NCI-H748 treated with DMSO at 0.1 percent for 48 hours (cell line): ENCODE measurements at regions not wholly inside any gene's neighbourhood (a gene's known extent, or its start where the extent isn't known, plus 50 kb on each side); places are given as distances from the start of the nearest gene placed in this dataset.
A peak's percentile ranks its signal among the peaks of the same experiment; 100 is the strongest.
"Not testable (repeated sequence)": the region's sequence is repeated elsewhere in the genome, so short reads cannot be mapped to it uniquely, and the experiment has no call there.

Experiments used
- DNase-seq: peaks from one replicate; lab custom pipeline; 2025; lab: John Stamatoyannopoulos, UW

GRCh38 chr15:62862717-62863116 lies 179.8 kb upstream of the TPM1 start:
- DNase-seq, result no peak

- DNase-seq, result no peak
Measured at GRCh38 chr15:62866366-62866765, 176.2 kb upstream of the TPM1 start.

GRCh38 chr15:62867844-62868243 lies 174.7 kb upstream of the TPM1 start:
- no peak for DNase-seq

GRCh38 chr15:62868507-62868906 lies 174.0 kb upstream of the TPM1 start:
- DNase-seq, result no peak

GRCh38 chr15:62869116-62869515 lies 173.4 kb upstream of the TPM1 start:
- DNase-seq, result no peak

GRCh38 chr15:62870216-62870615 lies 172.3 kb upstream of the TPM1 start:
- DNase-seq, result no peak

GRCh38 chr15:62870701-62871100 lies 171.8 kb upstream of the TPM1 start:
- DNase-seq, result not testable (repeated sequence)

GRCh38 chr15:62873203-62873602 lies 169.3 kb upstream of the TPM1 start:
- DNase-seq, result no peak

- no peak for DNase-seq
Measured at GRCh38 chr15:62874064-62874463, 168.5 kb upstream of the TPM1 start.

GRCh38 chr15:62874959-62875625 lies 167.5 kb upstream of the TPM1 start:
- no peak for DNase-seq

- DNase-seq, result no peak
Measured at GRCh38 chr15:62875626-62876021, 166.9 kb upstream of the TPM1 start.

GRCh38 chr15:62877276-62877857 lies 165.2 kb upstream of the TPM1 start:
- DNase-seq, result no peak

GRCh38 chr15:62878070-62878469 lies 164.5 kb upstream of the TPM1 start:
- no peak for DNase-seq

- DNase-seq, result no peak
Measured at GRCh38 chr15:62879770-62880169, 162.8 kb upstream of the TPM1 start.

GRCh38 chr15:62880278-62880677 lies 162.3 kb upstream of the TPM1 start:
- no peak for DNase-seq

- no peak for DNase-seq
Measured at GRCh38 chr15:62881056-62881455, 161.5 kb upstream of the TPM1 start.

GRCh38 chr15:62883938-62884479 lies 158.5 kb upstream of the TPM1 start:
- DNase-seq, result no peak

GRCh38 chr15:62886431-62887071 lies 156.0 kb upstream of the TPM1 start:
- peak; percentile 15 for DNase-seq

- no peak for DNase-seq
Measured at GRCh38 chr15:62887113-62887570, 155.4 kb upstream of the TPM1 start.

- no peak for DNase-seq
Measured at GRCh38 chr15:62888623-62889022, 153.9 kb upstream of the TPM1 start.

GRCh38 chr15:62889141-62889661 lies 153.3 kb upstream of the TPM1 start:
- DNase-seq, result no peak

- no peak for DNase-seq
Measured at GRCh38 chr15:62889734-62890505, 152.6 kb upstream of the TPM1 start.
